ENCODE measurements at regions not wholly inside any gene's neighbourhood (a gene's known extent, or its start where the extent isn't known, plus 50 kb on each side); places are given as distances from the start of the nearest gene placed in this dataset.
A peak's percentile ranks its signal among the peaks of the same experiment; 100 is the strongest.

DNA sequence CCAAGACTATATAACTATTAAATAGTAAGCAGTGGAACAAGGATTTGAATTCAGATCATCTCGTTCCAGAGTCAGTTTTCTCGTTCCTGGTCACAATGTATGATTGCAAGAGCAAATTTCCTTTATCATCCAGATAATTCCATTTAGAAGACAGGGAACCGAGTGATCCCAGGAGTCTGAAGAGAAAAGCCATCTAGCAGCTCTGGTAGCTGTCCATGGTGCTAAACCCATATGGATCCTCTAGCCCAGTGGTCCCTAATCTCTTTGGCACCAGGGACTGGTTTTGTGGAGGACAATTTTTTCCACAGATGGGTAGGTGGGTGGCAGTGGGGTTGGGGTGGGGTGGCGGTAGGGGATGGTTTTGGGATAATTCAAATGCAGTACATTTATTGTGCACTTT, 229.4 kb downstream of the PTPRU start:
- H3K36me3 Mint-ChIP-seq, result no peaks in the 10 kb centered on the region
- no peak for ATAC-seq

DNA sequence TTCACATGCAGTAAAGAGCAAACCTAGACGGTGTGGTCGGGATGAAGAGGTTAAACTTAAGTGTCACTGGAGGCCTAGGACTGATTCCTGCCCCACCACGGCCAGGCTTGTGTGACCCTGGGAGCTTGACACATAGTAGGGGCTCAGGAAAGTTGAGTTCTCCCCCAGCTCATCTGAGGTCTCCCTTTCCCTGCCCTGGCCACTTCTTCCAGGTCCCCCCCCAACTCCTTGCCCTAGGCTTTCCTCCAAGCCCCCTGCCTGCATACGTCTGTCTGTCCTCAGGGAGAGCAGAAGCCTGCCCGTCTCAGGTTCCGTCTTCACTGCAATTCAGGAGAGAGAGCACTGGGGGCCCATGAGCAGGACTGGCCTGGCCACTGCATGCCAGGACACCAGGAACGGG, 225.8 kb downstream of the PTPRU start:
- DNase-seq (ENCODE audit: low spot score in 2 of 2) (no peak), ATAC-seq (no peak)
- Mint-ChIP-seq H3K36me3 (no peaks in the 10 kb centered on the region), H3K9me3 (peaks cover 7% of the 10 kb centered on the region), H3K4me3 (no peak overlapping the region), H3K4me1 (no peaks in the 10 kb centered on the region), H3K27ac (no peak overlapping the region)

More for the DNA sequence above, 229.4 kb downstream of the PTPRU start:
- Mint-ChIP-seq H3K4me3 (no peak overlapping the region), H3K4me1 (no peaks in the 10 kb centered on the region), H3K27ac (no peak overlapping the region), H3K9me3 (peaks cover 7% of the 10 kb centered on the region)
- no peak for DNase-seq (ENCODE audit: low spot score in 2 of 2)

DNA sequence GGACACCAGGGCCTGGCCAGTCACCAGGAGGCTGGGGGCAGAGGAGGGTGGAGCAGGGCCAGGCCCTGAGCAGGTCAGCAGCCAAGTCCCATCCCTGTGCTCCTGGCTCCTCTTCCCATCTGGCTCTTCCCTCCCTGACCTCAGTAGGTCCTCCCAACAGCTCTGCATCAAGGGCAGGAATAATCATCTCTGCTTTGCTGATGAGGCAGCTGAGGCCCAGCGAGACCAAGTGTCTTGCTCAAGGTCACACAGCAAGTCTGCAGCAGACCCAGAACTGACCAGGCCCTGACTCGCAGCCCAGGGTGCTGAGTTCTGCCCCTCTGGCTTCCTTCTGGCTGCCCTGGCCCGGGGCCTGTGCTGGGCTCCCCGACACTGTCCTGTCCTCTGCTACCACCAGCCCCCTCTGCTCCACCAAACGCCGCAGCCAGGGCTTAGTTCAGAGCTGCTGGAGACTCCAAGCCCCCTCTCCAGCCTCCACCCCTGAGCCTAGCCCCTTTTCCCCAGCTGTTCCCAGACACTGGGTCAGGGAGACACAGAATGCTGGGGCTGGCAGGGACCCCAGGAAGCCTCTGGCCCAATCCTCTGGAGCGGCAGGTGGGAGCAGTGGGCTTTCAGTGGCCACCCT, 224.9 kb downstream of the PTPRU start:
- H3K4me1 Mint-ChIP-seq, result no peaks in the 10 kb centered on the region
- no peak overlapping the region for H3K4me3 Mint-ChIP-seq
- H3K36me3 Mint-ChIP-seq, result no peaks in the 10 kb centered on the region
- peaks cover 6% of the 10 kb centered on the region for H3K9me3 Mint-ChIP-seq
- ATAC-seq, result no peak
- no peak for DNase-seq (ENCODE audit: low spot score in 2 of 2)
- H3K27ac Mint-ChIP-seq, result no peak overlapping the region

DNA sequence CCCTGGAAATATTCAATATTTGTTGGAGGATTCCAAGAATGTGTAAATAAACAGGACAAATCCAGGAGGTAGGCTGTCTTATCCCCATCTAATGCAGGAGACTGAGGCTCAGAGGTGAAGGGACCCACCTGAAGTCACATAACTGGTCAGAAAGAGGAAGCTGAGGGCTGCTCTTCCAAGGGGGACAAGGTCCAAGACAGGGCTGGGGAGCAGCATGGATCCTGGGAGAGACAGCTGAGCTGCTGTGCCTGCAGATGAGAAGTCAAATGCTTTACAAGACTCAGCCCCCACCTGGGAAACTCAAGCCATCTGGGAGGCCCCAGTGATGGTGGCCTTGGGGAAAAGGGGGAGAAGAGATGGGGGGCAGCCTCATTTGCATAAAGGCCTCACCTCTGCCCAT, 224.4 kb downstream of the PTPRU start:
- DNase-seq (ENCODE audit: low spot score in 2 of 2) (no peak), ATAC-seq (no peak)
- Mint-ChIP-seq H3K36me3 (no peaks in the 10 kb centered on the region), H3K27ac (no peak overlapping the region), H3K4me3 (no peak overlapping the region), H3K4me1 (no peaks in the 10 kb centered on the region), H3K9me3 (peaks cover 6% of the 10 kb centered on the region)

DNA sequence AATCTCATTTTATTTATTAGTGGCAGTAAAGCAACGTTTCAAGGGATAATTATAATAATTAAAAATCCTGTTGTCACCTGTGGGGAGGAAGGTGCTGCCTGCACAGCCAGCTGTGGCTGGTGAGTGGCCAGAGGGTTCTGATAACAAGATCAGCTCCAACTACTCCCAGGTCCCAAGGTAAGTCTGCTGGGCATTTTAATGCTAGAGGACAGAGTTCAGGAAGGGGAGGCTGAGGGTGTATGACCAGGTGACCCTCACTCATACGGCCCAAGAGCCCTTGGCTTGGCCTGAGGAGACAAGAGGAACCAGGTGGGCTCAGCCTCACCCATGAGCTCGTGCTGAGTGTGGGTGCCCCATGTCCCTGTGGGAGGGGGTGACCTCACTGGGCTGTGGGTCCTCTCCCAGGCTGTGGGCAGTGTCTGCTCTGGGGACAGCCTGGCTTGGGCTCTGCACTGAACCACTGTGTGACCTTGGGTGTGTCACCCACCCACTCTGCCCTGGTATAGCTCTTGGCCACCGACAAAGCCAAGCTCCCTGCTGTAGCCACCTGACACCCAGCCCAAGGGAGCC, 223.8 kb downstream of the PTPRU start:
- Mint-ChIP-seq H3K4me3 (no peak overlapping the region), H3K4me1 (no peaks in the 10 kb centered on the region), H3K27ac (no peak overlapping the region), H3K9me3 (peaks cover 4% of the 10 kb centered on the region), H3K36me3 (no peaks in the 10 kb centered on the region)
- DNase-seq (ENCODE audit: low spot score in 2 of 2) (no peak), ATAC-seq (peak; percentile 11)

DNA sequence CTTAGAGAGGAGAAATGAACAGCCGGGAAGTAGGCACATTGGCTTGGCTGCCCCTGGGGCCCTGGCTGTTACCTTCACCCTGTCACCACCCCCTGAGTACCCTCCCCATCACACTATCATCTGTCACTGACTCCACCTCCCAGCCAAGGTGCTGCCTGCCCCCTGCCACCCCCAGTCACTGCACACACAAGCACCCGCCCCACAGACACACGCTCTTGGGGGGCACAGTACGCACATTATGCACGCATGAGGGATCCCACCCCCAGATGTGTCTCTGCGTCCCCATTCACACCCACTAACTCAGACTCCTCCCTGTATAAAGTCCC, 223.3 kb downstream of the PTPRU start:
- no peaks in the 10 kb centered on the region for H3K36me3 Mint-ChIP-seq
- no peaks in the 10 kb centered on the region for H3K4me1 Mint-ChIP-seq
- H3K27ac Mint-ChIP-seq, result no peak overlapping the region
- H3K4me3 Mint-ChIP-seq, result no peak overlapping the region
- DNase-seq (ENCODE audit: low spot score in 2 of 2) (no peak), ATAC-seq (no peak)
- peaks cover 3% of the 10 kb centered on the region for H3K9me3 Mint-ChIP-seq

DNA sequence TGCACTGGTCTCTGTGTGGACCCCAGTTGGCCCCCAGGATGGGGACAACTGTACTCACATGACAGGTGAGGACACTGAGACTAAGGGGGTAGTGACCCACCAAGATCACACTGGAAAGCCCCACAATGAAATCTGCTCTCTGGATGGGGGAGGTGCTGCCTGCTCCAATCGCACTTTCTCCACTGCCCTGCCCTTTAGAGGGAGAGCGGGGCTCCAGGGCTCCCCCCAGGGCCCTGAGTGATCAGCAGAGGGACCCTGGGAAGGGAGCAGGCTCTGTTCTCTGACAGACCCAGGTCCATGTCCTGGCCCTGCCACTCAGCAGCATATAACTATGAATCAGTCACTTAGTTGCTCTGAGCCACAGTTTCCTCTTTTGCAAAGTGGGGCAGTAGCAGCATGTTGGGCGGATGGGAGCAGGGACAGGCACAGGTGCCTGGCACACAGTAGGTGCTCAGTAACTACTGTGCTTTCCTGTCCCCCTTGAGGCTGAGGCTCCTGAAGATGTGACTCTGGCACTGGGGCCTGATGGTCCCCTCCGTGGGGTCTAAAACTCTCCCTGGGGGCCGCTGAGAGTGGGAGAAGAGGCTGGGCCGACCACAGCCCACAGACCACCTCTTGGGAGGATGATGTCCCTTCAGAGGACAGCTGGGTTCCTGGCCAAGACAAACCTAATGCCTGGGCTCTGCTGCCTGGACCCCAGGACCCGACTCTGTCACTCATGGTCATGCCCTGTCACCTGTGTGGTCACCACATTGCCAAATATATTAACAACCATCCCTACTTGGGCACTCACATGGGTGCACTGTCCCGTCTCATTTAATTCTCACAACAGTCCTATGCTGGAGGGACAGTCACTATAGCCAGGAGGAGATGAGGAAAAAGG, 222.7 kb downstream of the PTPRU start:
- ATAC-seq, result no peak
- Mint-ChIP-seq H3K9me3 (peaks cover 3% of the 10 kb centered on the region), H3K36me3 (no peaks in the 10 kb centered on the region), H3K4me3 (no peak overlapping the region), H3K4me1 (no peaks in the 10 kb centered on the region), H3K27ac (no peak overlapping the region)
- no peak for DNase-seq (ENCODE audit: low spot score in 2 of 2)

DNA sequence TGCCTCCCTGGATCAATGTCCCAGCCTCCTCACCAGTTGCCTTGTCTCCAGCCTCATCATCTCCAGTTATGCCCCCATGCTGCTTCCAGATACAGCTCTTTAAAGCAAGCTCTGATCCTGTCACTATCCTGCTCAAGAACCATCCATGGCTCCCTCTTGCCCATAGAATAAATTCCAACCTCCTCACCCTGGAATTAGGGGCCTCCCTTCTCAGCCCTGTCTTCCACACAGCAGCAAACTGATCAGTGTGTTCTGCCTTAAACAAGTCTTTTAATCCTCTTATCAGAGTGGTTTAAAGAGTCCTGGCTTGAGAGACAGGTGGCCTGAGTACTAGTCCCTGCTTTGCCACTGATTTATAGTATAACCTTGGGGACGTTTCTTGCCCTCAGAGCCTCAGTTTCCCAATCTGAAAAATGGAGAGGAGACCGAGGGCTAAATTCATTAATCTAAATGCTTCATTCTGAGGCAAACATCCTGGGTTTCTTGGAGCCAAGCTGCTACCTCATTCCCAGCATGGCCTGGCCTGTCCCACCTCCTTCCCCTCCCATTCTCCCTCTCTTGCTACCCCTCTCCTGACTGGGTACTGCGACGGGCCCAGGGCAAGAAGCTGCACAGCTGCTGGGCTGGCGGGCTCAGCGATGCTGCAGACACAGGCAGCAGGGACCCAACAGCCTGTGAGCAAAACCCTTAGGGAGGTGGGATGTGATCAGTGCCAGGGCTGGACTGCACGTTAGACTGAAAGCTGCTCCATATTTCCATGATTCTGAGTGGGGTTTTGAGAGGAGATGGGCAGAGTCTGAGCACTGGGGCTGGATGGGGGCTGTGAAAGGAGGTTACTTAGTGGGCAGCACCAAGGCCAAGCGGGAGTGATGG, 221.4 kb downstream of the PTPRU start:
- no peak for ATAC-seq
- H3K36me3 Mint-ChIP-seq, result no peaks in the 10 kb centered on the region

DNA sequence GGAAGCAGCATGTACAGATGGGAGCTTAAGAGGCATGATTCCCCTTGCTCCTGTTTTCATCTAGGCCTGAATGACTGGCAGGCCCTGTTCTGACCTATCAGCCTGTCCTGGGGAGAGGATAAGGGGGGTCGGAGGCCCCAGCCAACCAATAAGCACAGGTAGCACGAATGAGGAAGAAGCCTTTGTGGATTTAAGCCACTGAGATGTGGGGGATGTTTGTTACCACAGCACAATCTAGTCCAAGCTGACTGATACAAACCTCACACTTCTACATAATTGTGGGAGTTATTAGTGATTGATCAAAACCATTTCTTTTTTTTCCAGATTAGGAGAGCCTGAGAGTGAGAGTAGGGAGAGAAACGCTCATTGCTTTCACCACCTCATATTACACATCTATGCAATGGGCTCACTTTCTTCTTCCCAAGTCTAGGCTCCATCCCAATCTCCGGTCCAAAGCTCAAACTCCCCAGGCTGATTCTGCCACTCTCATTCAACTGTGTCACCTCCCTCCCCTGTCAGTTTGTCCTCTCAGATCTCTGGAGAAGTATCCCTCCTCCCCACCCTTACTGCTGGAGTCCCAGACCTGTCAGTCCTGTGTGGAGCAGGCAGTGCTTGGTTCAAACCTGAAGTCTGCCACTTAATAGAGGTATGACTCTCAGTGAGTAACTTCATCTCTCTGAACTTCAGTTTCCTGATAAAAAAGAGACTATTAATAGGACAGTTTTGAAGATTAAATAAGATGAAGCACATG, 220.5 kb downstream of the PTPRU start:
- ATAC-seq, result no peak
- H3K4me1 Mint-ChIP-seq, result no peaks in the 10 kb centered on the region

More for the DNA sequence above, 221.4 kb downstream of the PTPRU start:
- no peak for DNase-seq (ENCODE audit: low spot score in 2 of 2)
- Mint-ChIP-seq H3K4me1 (no peaks in the 10 kb centered on the region), H3K9me3 (peaks cover 3% of the 10 kb centered on the region), H3K4me3 (no peak overlapping the region), H3K27ac (no peak overlapping the region)

DNA sequence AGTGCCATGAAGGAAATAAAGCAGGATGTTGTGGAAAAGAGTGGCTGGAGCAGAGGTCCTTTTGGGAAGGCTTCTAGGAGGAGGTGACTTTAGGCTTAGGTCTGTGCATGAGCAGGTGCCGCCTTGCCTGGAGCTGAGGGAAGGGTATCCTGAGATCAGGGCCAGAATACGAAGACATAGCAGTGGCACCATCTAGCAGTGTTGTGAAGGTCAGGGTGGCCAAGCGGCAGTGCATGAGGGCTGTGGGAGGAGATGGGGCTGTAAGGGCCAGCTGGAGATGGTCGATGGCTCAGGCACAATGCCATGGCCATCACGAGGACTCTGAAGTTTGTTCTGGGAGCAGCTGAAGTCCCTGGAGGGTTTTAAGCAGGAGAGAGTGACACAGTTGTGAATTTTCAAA, 219.5 kb downstream of the PTPRU start:
- no peaks in the 10 kb centered on the region for H3K4me1 Mint-ChIP-seq
- H3K27ac Mint-ChIP-seq, result no peak overlapping the region
- no peak for DNase-seq (ENCODE audit: low spot score in 2 of 2)
- no peak overlapping the region for H3K4me3 Mint-ChIP-seq
- no peaks in the 10 kb centered on the region for H3K36me3 Mint-ChIP-seq
- H3K9me3 Mint-ChIP-seq, result peaks cover 3% of the 10 kb centered on the region
- ATAC-seq, result no peak

More for the DNA sequence above, 220.5 kb downstream of the PTPRU start:
- H3K9me3 Mint-ChIP-seq, result peaks cover 3% of the 10 kb centered on the region
- no peaks in the 10 kb centered on the region for H3K36me3 Mint-ChIP-seq
- H3K27ac Mint-ChIP-seq, result no peak overlapping the region
- DNase-seq (ENCODE audit: low spot score in 2 of 2), result no peak
- H3K4me3 Mint-ChIP-seq, result no peak overlapping the region

DNA sequence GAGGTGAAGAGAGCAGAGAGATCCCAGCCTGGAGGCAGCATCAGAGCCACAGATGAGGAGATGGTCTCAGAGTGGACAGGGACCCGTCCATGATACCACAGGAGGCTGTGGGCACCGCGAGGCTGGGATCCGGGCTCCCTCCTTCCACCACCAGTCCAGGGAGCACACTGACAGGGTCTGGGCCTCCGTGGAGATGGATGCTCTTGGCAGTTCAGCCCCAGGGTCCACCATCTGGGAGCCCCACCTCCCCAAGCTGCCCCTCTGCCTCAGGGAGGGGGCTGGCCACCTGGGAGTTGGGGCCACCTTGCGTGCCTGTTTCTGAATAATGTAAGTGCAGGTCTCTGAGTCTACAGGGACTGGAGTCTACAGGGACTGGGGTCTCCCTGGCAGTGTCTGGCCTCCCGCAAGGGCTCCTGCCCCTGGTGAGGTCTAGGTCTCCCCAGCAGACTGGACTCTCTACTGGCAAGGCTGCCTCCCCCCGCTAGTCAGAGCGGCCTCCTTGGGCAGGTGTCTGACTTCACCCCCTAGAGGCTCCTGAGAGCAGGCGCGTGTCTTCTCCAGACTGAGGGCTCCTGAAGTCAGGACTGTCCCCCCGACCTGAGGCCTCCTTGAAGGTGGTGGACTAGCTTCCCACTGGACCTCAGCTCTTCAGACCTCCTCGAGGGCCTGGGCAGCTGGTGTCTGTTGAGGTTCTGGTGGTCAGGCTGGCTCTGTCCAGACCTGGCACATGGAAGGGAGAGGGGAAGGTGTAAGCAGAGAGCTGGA, 218.5 kb downstream of the PTPRU start:
- no peak for ATAC-seq
- H3K4me3 Mint-ChIP-seq, result no peak overlapping the region

DNA sequence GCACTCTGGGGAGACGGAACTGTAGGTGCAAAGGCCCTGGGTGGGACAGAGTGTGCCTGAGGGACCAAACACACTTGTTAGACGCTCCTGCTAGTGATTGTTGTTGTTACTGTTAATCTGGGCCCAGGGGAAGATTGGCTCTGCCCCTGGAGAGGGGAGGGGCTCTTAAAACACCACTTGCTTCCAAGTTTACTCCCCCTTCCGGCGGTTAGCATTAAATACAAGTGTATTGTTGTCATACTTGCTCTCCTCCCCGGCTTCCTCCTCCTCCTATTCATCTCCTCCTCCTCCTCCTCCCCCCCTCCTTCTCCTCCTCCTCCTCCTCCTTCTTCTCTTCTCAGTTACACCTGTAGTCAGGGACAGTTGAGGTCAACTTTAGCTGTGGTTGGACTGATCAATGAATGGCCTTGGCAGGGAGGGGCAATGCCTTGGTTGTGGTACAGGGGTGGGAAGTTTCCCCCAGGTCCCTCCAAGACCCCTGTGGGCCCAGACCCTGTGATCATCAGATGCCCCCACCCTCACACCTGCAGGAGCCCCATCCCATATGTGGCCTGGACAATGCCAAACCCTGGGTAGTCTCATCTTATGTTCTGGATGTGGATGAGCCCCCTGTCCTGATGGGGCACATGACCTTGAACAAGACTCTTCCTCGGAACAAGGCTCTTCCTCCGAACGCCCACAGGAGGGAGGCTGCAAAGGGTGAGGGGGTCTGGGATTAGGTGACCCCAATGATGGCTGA, 217.3 kb downstream of the PTPRU start:
- H3K36me3 Mint-ChIP-seq, result no peaks in the 10 kb centered on the region
- no peak overlapping the region for H3K4me3 Mint-ChIP-seq
- no peak for DNase-seq (ENCODE audit: low spot score in 2 of 2)
- peaks cover 3% of the 10 kb centered on the region for H3K9me3 Mint-ChIP-seq
- ATAC-seq, result no peak
- no peak overlapping the region for H3K27ac Mint-ChIP-seq
- no peaks in the 10 kb centered on the region for H3K4me1 Mint-ChIP-seq

More for the DNA sequence above, 218.5 kb downstream of the PTPRU start:
- Mint-ChIP-seq H3K4me1 (no peaks in the 10 kb centered on the region), H3K9me3 (peaks cover 3% of the 10 kb centered on the region), H3K27ac (no peak overlapping the region), H3K36me3 (no peaks in the 10 kb centered on the region)
- no peak for DNase-seq (ENCODE audit: low spot score in 2 of 2)

DNA sequence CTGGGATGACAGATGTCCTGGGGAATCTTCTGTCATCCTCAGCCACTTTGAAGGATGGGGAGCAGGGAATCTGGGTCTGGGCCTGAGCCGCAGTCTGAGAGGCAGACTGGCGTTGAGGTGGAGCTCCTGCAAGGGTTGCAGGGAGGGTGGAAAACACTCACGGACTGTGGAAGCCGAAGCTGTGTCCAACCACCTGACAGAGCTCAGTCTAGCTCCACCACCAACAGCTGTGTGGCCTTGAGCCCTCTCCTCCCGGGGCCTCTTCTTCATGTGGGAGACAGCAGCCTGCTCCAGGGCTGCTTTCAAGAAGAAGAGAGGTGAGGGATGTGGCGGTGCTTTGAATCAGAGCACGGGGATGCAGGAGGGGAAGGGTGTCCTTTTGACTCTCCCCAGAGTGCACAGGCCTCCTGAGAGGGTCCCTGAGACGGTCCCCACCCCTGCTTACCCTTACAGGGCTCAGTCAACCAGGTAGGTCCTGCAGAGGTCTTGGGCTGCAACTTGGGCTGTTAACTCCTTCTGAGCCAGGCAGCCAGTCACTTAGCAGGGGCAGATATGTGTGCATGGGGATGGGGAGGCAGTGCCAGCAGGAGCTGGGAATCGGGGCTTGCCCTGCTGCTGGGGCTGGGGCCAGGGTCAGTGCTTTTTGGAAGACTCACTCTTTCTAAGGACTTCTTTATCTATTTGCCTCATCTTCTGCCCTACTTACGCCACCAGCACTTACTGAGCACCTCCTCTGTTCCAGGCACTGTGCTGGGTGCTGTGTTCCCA, 216.3 kb downstream of the PTPRU start:
- Mint-ChIP-seq H3K4me1 (no peaks in the 10 kb centered on the region), H3K36me3 (no peaks in the 10 kb centered on the region), H3K4me3 (no peak overlapping the region), H3K27ac (no peak overlapping the region), H3K9me3 (peaks cover 3% of the 10 kb centered on the region)
- ATAC-seq, result no peak
- no peak for DNase-seq (ENCODE audit: low spot score in 2 of 2)
